HCT116 (cell line): ENCODE measurements at regions not wholly inside any gene's neighbourhood (a gene's known extent, or its start where the extent isn't known, plus 50 kb on each side); places are given as distances from the start of the nearest gene placed in this dataset.

Experiments
- ATAC-seq: fragments of 200-7000 bp; cut with Tn5 transposase; 2 replicates; pipeline ENCODE4 v1.9.1; 2020; ENCODE audit warnings: mild to moderate bottlenecking, moderate library complexity
- BruUV-seq: library from RNA; stranded (reverse); fragments of 400-500 nt; replicated peaks from 2 replicates; lab custom pipeline; 2021; lab: Mats Ljungman, UMichigan
- CTCF ChIA-PET: fragments of 300-600 bp; sonication (Branson Sonifier 250); formaldehyde crosslinking; loops from one replicate; lab custom pipeline; 2021; ENCODE audit warnings: antibody characterized with exemption; lab: Charles Lee
- POLR2A ChIA-PET: fragments of 300-600, 350-600 bp; sonication (Branson Sonifier 250); formaldehyde crosslinking; loops from one replicate; lab custom pipeline; 2021; ENCODE audit warnings: antibody characterized with exemption; lab: Charles Lee
- RAD21 ChIA-PET, 2 experiments: fragments of 300-600 bp; sonication (Branson Sonifier 250); formaldehyde crosslinking; loops; one replicate each; lab custom pipeline; 2023; ENCODE audit warnings: low total read pairs in 2 of 2; ENCODE audit not compliant: uncharacterized antibody in 2 of 2, unreplicated experiment in 2 of 2, low non-redundant PET in 1 of 2; lab: Charles Lee
- DNase-seq: peaks from one replicate; pipeline ENCODE4 v3.0.0-alpha.2; 2010; ENCODE audit warnings: low read depth, low spot score
- H2AFZ ChIP-seq: fragments of 200-600 bp; shearing (Covaris generic), sonication (generic); 2 replicates; pipeline ENCODE4 v1.6.1; 2017; ENCODE audit warnings: low read depth, mixed run types, mixed read lengths, antibody characterized with exemption, low read length; ENCODE audit not compliant: poor library complexity, severe bottlenecking
- H3K27ac ChIP-seq: 2 replicates; pipeline ENCODE4 v1.5.1; 2012; ENCODE audit warnings: low read depth, low read length
- H3K27me3 ChIP-seq: fragments of 200-600 bp; sonication (generic); 2 replicates; pipeline ENCODE4 v1.6.1; 2016; ENCODE audit warnings: mixed run types, low read length, mixed read lengths; ENCODE audit not compliant: insufficient read depth
- H3K36me3 ChIP-seq, 2 experiments: fragments of 200-500 bp in 1 of 2; fragments of 200-600 bp in 1 of 2; sonication (Bioruptor generic) in 1 of 2; sonication (generic) in 1 of 2; 2 replicates each; pipeline versions ENCODE4 v1.5.1 to v1.6.1; 2014 to 2016; ENCODE audit warnings: low read length in 2 of 2, inconsistent platforms in 1 of 2, mixed read lengths in 1 of 2, mixed run types in 1 of 2; ENCODE audit not compliant: insufficient read depth in 2 of 2, control insufficient read depth in 1 of 2
- H3K4me1 ChIP-seq, 2 experiments: fragments of 200-600 bp in 1 of 2; sonication (generic) in 1 of 2; 2 replicates each; pipeline versions ENCODE4 v1.5.1 to v1.6.1; 2012 to 2017; ENCODE audit warnings: low read length in 2 of 2, inconsistent platforms in 1 of 2, mild to moderate bottlenecking in 1 of 2, mixed read lengths in 1 of 2, mixed run types in 1 of 2, moderate library complexity in 1 of 2; ENCODE audit not compliant: insufficient read depth in 2 of 2, control insufficient read depth in 1 of 2
- H3K4me2 ChIP-seq: fragments of 200-600 bp; sonication (generic); 2 replicates; pipeline ENCODE4 v1.6.1; 2017; ENCODE audit warnings: mixed run types, low read length, mixed read lengths
- H3K4me3 ChIP-seq, 2 experiments: fragments of 200-600 bp in 1 of 2; sonication (generic) in 1 of 2; replicated peaks in 1 of 2; 2 replicates each; pipeline ENCODE4 v1.5.1; 2011 to 2016; ENCODE audit warnings: low read length in 2 of 2, control low read depth in 1 of 2, low read depth in 1 of 2, mild to moderate bottlenecking in 1 of 2, mixed read lengths in 1 of 2, mixed run types in 1 of 2
- H3K79me2 ChIP-seq: fragments of 200-600 bp; sonication (generic); 2 replicates; pipeline ENCODE4 v1.6.1; 2017; ENCODE audit warnings: mild to moderate bottlenecking, mixed run types, low read length, moderate library complexity, mixed read lengths; ENCODE audit not compliant: insufficient read depth
- H3K9ac ChIP-seq: fragments of 200-600 bp; sonication (generic); 2 replicates; pipeline ENCODE4 v1.6.1; 2016; ENCODE audit warnings: low read length, mixed read lengths
- H3K9me2 ChIP-seq: fragments of 200-600 bp; sonication (generic), shearing (Covaris generic); 2 replicates; pipeline ENCODE4 v1.6.1; 2017; ENCODE audit warnings: mixed run types, mild to moderate bottlenecking, moderate library complexity; ENCODE audit not compliant: insufficient read depth
- H3K9me3 ChIP-seq, 2 experiments: fragments of 200-500 bp in 1 of 2; fragments of 200-600 bp in 1 of 2; sonication (Bioruptor generic) in 1 of 2; sonication (generic) in 1 of 2; 2 replicates each; pipeline ENCODE4 v1.6.1; 2014 to 2017; ENCODE audit warnings: low read length in 2 of 2, mixed read lengths in 2 of 2, inconsistent platforms in 1 of 2, low read depth in 1 of 2, mild to moderate bottlenecking in 1 of 2, mixed run types in 1 of 2, moderate library complexity in 1 of 2; ENCODE audit not compliant: control insufficient read depth in 1 of 2, insufficient read depth in 1 of 2
- H4K20me1 ChIP-seq: fragments of 200-600 bp; sonication (generic), shearing (Covaris generic); 2 replicates; pipeline ENCODE4 v1.6.1; 2017; ENCODE audit warnings: mixed run types, mild to moderate bottlenecking, moderate library complexity; ENCODE audit not compliant: insufficient read depth
- CEBPB ChIP-seq: IDR thresholded peaks from 2 replicates; pipeline ENCODE4 v1.6.1; 2012; ENCODE audit warnings: low read depth
- EGR1 ChIP-seq: IDR thresholded peaks from 2 replicates; pipeline ENCODE4 v1.6.1; 2012; ENCODE audit warnings: low read depth
- POLR2A ChIP-seq: IDR thresholded peaks from 2 replicates; pipeline ENCODE4 v1.7.0; 2011; ENCODE audit warnings: borderline replicate concordance; ENCODE audit not compliant: insufficient read depth, insufficient read length; ENCODE audit errors: extremely low read depth
- POLR2AphosphoS5 ChIP-seq: IDR thresholded peaks from 2 replicates; pipeline ENCODE4 v1.6.1; 2011; ENCODE audit warnings: mild to moderate bottlenecking, low read depth, low read length, moderate library complexity
- RAD21 ChIP-seq: IDR thresholded peaks from 2 replicates; pipeline ENCODE4 v1.6.1; 2012; ENCODE audit warnings: low read depth, mild to moderate bottlenecking
- SP1 ChIP-seq: IDR thresholded peaks from 2 replicates; pipeline ENCODE4 v1.6.1; 2012; ENCODE audit warnings: low read depth
- intact Hi-C: fragments of 100-400 bp; cut with micrococcal nuclease; formaldehyde crosslinking; loops from 2 replicates; pipeline ENCODE4 v1.10.0; 2022
- TF ChIP-seq, protein P1 (sequence below): IDR thresholded peaks from 2 replicates; pipeline ENCODE4 v1.6.1; 2012
- TF ChIP-seq, protein P2 (sequence below): IDR thresholded peaks from 2 replicates; pipeline ENCODE4 v1.6.1; 2012; ENCODE audit warnings: low read depth

DNA sequence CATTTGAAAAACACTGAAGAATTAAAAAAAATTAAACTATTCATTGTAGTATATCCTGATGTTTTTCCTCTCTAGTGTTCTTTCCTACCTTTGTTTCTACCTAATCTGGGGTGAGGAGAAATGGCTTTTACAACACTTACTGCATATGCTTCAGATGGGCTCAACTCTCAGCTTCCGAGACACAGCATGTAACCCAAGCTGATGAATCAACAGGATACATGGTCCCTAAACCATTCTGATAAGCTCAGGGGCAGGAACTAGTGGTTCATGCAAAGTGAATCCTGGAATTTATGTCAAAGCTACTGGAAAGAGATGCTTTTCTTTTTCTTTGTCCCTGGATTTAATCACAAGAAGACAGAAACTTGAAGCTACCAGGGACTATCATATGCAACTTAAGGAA lies 672.5 kb upstream of the RORB start:
- intact Hi-C loops = no loop called here
- no peaks in the 10 kb centered on the region for H4K20me1 ChIP-seq
- H2AFZ ChIP-seq = no peak overlapping the region
- no peak overlapping the region for H3K4me2 ChIP-seq
- no peak for DNase-seq
- H3K9ac ChIP-seq = no peak overlapping the region
- no peaks in the 10 kb centered on the region for H3K79me2 ChIP-seq
- ChIA-PET CTCF (no interaction called here), POLR2A (no interaction called here), RAD21 (no interaction called here)
- H3K9me3 ChIP-seq = no peaks in the 10 kb centered on the region
- no peak for ATAC-seq
- H3K9me2 ChIP-seq = no peaks in the 10 kb centered on the region
- BruUV-seq = no TSS peak
- no peaks in the 10 kb centered on the region for H3K4me1 ChIP-seq
- H3K27ac ChIP-seq = no peak overlapping the region
- no peak overlapping the region for H3K4me3 ChIP-seq
- no peak for TF ChIP-seq POLR2AphosphoS5
- no peak for TF ChIP-seq RAD21
- no peak for TF ChIP-seq POLR2A
- TF ChIP-seq, protein P1, sequence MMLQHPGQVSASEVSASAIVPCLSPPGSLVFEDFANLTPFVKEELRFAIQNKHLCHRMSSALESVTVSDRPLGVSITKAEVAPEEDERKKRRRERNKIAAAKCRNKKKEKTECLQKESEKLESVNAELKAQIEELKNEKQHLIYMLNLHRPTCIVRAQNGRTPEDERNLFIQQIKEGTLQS = no peak
- TF ChIP-seq SP1 = no peak
- TF ChIP-seq CEBPB = no peak
- TF ChIP-seq EGR1 = no peak
- TF ChIP-seq, protein P2, sequence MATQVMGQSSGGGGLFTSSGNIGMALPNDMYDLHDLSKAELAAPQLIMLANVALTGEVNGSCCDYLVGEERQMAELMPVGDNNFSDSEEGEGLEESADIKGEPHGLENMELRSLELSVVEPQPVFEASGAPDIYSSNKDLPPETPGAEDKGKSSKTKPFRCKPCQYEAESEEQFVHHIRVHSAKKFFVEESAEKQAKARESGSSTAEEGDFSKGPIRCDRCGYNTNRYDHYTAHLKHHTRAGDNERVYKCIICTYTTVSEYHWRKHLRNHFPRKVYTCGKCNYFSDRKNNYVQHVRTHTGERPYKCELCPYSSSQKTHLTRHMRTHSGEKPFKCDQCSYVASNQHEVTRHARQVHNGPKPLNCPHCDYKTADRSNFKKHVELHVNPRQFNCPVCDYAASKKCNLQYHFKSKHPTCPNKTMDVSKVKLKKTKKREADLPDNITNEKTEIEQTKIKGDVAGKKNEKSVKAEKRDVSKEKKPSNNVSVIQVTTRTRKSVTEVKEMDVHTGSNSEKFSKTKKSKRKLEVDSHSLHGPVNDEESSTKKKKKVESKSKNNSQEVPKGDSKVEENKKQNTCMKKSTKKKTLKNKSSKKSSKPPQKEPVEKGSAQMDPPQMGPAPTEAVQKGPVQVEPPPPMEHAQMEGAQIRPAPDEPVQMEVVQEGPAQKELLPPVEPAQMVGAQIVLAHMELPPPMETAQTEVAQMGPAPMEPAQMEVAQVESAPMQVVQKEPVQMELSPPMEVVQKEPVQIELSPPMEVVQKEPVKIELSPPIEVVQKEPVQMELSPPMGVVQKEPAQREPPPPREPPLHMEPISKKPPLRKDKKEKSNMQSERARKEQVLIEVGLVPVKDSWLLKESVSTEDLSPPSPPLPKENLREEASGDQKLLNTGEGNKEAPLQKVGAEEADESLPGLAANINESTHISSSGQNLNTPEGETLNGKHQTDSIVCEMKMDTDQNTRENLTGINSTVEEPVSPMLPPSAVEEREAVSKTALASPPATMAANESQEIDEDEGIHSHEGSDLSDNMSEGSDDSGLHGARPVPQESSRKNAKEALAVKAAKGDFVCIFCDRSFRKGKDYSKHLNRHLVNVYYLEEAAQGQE = no peak
- H3K36me3 ChIP-seq = no peaks in the 10 kb centered on the region
- no peaks in the 10 kb centered on the region for H3K27me3 ChIP-seq
